ENCODE measurements at regions not wholly inside any gene's neighbourhood (a gene's known extent, or its start where the extent isn't known, plus 50 kb on each side); places are given as distances from the start of the nearest gene placed in this dataset.

DNA sequence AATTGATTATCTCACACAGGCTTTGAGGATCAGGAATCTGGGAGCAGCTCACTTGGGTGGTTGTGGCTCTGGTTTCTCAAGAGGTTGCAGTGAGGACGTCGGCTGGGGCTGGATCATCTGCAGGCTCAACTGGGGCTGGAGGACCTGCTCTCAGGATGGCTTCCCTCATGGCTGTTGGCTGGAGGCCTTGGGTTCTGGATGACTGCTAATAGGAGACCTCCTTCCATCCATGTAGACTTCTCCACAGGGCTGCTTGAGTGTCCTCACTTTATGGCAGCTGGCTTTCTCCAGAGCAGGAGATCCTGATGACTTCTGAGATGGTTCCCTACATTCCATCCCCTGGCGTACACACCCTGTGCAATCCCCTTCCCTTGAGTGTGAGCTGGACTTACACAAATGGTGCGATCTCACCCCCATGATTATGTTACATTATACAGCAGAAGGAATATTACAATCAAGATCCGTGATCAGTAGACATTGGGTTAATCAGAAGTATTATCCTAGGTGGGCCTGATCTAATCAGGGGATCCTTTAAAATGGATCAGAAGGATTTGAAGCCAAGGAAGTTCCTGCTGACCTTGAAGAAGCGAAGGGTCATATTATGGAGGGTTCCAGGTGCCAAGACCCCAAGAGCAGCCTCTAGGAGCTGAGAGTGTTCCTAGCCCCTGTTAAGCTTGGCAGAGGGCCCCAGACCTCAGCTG lies 122.2 kb downstream of the CXCL12 start:
- no peaks in the 10 kb centered on the region for H3K4me1 ChIP-seq (ENCODE audit: control insufficient read depth, insufficient read depth, low read length, poor library complexity, severe bottlenecking)
- Mint-ChIP-seq H3K27me3 (no peaks in the 10 kb centered on the region), H3K9me3 (peaks cover 0 to 10% (median 2%) of the 10 kb centered on the region in 7 donors), H3K36me3 (no peaks in the 10 kb centered on the region), H3K4me3 (no peak overlapping the region), H3K4me1 (no peaks in the 10 kb centered on the region), H3K27ac (no peak overlapping the region)
- no peaks in the 10 kb centered on the region for H3K27me3 ChIP-seq (ENCODE audit: control insufficient read depth, insufficient read depth, low read length)
- DNase-seq (no peak), ATAC-seq (ENCODE audit: low read depth in 2 of 2) (no peak)
- no peaks in the 10 kb centered on the region for H3K36me3 ChIP-seq (ENCODE audit: control insufficient read depth, insufficient read depth, low read length)
- H3K27ac ChIP-seq (ENCODE audit: insufficient read depth, low read length, poor library complexity, severe bottlenecking), result no peak overlapping the region
- H3K4me3 ChIP-seq (ENCODE audit: low read depth, low read length), result no peak overlapping the region
- no peaks in the 10 kb centered on the region for H3K9me3 ChIP-seq (ENCODE audit: control insufficient read depth in 2 of 2, low read length in 2 of 2)

GRCh38 chr10:44261710-44262455 lies 123.0 kb downstream of the CXCL12 start:
- Mint-ChIP-seq H3K4me1 (no peaks in the 10 kb centered on the region), H3K36me3 (no peaks in the 10 kb centered on the region), H3K4me3 (no peak overlapping the region), H3K27ac (no peak overlapping the region), H3K27me3 (no peaks in the 10 kb centered on the region), H3K9me3 (peaks cover 0 to 9% (median 2%) of the 10 kb centered on the region in 7 donors)
- H3K9me3 ChIP-seq (ENCODE audit: control insufficient read depth in 2 of 2, low read length in 2 of 2), result no peaks in the 10 kb centered on the region
- ATAC-seq (ENCODE audit: low read depth in 2 of 2) (no peak), DNase-seq (no peak)
- H3K4me1 ChIP-seq (ENCODE audit: control insufficient read depth, insufficient read depth, low read length, poor library complexity, severe bottlenecking), result no peaks in the 10 kb centered on the region
- no peak overlapping the region for H3K27ac ChIP-seq (ENCODE audit: insufficient read depth, low read length, poor library complexity, severe bottlenecking)
- H3K27me3 ChIP-seq (ENCODE audit: control insufficient read depth, insufficient read depth, low read length), result no peaks in the 10 kb centered on the region
- H3K4me3 ChIP-seq (ENCODE audit: low read depth, low read length), result no peak overlapping the region
- no peaks in the 10 kb centered on the region for H3K36me3 ChIP-seq (ENCODE audit: control insufficient read depth, insufficient read depth, low read length)

DNA sequence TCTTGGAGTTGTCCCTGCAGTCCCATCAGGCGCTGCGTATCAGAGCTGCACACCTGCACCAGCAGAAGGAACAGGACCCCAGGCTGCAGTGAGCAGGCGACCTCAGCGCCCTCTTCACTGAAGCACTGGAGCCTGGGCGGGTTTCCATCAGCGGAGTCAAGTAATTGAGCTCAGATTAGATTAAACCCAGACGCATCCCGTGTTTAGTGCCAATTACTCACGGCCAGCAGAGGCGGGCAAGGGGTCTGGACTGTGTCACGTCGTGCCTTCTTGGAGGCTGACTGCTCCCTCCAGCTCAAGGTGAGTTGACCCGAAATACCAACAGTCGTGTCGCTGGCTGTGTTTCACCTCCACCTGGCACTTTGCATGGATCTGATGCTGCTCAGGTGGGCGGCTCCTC lies 123.6 kb downstream of the CXCL12 start:
- Histone ChIP-seq H3K4me1 (ENCODE audit: control insufficient read depth, insufficient read depth, low read length, poor library complexity, severe bottlenecking) (no peaks in the 10 kb centered on the region), H3K4me3 (ENCODE audit: low read depth, low read length) (no peak overlapping the region), H3K9me3 (ENCODE audit: control insufficient read depth in 2 of 2, low read length in 2 of 2) (no peaks in the 10 kb centered on the region), H3K36me3 (ENCODE audit: control insufficient read depth, insufficient read depth, low read length) (no peaks in the 10 kb centered on the region), H3K27ac (ENCODE audit: insufficient read depth, low read length, poor library complexity, severe bottlenecking) (no peak overlapping the region), H3K27me3 (ENCODE audit: control insufficient read depth, insufficient read depth, low read length) (no peaks in the 10 kb centered on the region)
- Mint-ChIP-seq H3K27ac (no peak overlapping the region), H3K27me3 (no peaks in the 10 kb centered on the region), H3K4me3 (no peak overlapping the region), H3K36me3 (no peaks in the 10 kb centered on the region), H3K4me1 (no peaks in the 10 kb centered on the region), H3K9me3 (peaks cover 0 to 4% (median 0%) of the 10 kb centered on the region in 7 donors)
- DNase-seq (no peak), ATAC-seq (ENCODE audit: low read depth in 2 of 2) (no peak)

- Mint-ChIP-seq H3K27ac (no peak overlapping the region), H3K27me3 (no peaks in the 10 kb centered on the region), H3K36me3 (no peaks in the 10 kb centered on the region), H3K9me3 (peaks cover 0 to 4% (median 0%) of the 10 kb centered on the region in 7 donors), H3K4me3 (no peak overlapping the region), H3K4me1 (no peaks in the 10 kb centered on the region)
- ATAC-seq (ENCODE audit: low read depth in 2 of 2) (no peak), DNase-seq (no peak)
- H3K4me1 ChIP-seq (ENCODE audit: control insufficient read depth, insufficient read depth, low read length, poor library complexity, severe bottlenecking), result no peaks in the 10 kb centered on the region
- H3K9me3 ChIP-seq (ENCODE audit: control insufficient read depth in 2 of 2, low read length in 2 of 2), result no peaks in the 10 kb centered on the region
- H3K27ac ChIP-seq (ENCODE audit: insufficient read depth, low read length, poor library complexity, severe bottlenecking), result no peak overlapping the region
- no peaks in the 10 kb centered on the region for H3K27me3 ChIP-seq (ENCODE audit: control insufficient read depth, insufficient read depth, low read length)
- H3K36me3 ChIP-seq (ENCODE audit: control insufficient read depth, insufficient read depth, low read length), result no peaks in the 10 kb centered on the region
- no peak overlapping the region for H3K4me3 ChIP-seq (ENCODE audit: low read depth, low read length)
Observed at GRCh38 chr10:44260286-44260928, 124.5 kb downstream of the CXCL12 start.

- DNase-seq (no peak), ATAC-seq (ENCODE audit: low read depth in 2 of 2) (no peak)
- Mint-ChIP-seq H3K36me3 (no peaks in the 10 kb centered on the region), H3K27ac (no peak overlapping the region), H3K9me3 (peaks cover 0 to 4% (median 0%) of the 10 kb centered on the region in 7 donors), H3K4me1 (no peaks in the 10 kb centered on the region), H3K4me3 (no peak overlapping the region), H3K27me3 (no peaks in the 10 kb centered on the region)
- Histone ChIP-seq H3K4me1 (ENCODE audit: control insufficient read depth, insufficient read depth, low read length, poor library complexity, severe bottlenecking) (no peaks in the 10 kb centered on the region), H3K27me3 (ENCODE audit: control insufficient read depth, insufficient read depth, low read length) (no peaks in the 10 kb centered on the region), H3K4me3 (ENCODE audit: low read depth, low read length) (no peak overlapping the region), H3K36me3 (ENCODE audit: control insufficient read depth, insufficient read depth, low read length) (no peaks in the 10 kb centered on the region), H3K9me3 (ENCODE audit: control insufficient read depth in 2 of 2, low read length in 2 of 2) (no peaks in the 10 kb centered on the region), H3K27ac (ENCODE audit: insufficient read depth, low read length, poor library complexity, severe bottlenecking) (no peak overlapping the region)
Observed at GRCh38 chr10:44259090-44259874, 125.6 kb downstream of the CXCL12 start.

DNA sequence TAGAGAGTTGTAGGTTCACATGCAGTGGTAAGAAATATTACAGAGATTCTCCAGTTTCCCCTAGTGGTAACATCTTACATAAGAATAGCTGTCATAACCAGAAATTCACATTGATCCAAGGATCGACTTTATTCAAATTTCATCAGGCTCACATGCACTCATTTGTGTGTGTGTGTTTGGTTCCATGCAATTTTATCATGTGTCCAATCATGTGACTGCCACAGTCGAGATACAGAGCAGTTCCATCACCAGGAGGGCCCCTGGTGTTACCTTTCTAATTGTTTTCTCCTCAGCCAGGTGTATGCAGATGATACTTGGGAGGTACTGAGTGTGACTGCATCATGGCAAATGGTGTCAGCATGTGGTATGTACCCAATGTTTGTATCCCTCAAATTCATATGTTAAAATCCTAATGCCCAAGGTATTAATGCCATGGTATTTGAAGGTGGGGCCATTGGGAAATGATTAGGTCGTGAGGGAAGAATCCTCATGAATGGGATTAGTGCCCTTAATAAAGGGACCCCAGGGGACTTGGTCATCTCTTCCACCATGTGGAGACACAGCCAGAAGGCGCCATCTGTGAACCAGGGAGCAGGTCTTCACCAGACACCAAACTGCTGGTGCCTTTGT lies 126.3 kb downstream of the CXCL12 start:
- no peak overlapping the region for H3K27ac Mint-ChIP-seq
- Histone ChIP-seq H3K4me3 (ENCODE audit: low read depth, low read length) (no peak overlapping the region), H3K27ac (ENCODE audit: insufficient read depth, low read length, poor library complexity, severe bottlenecking) (no peak overlapping the region), H3K27me3 (ENCODE audit: control insufficient read depth, insufficient read depth, low read length) (no peaks in the 10 kb centered on the region), H3K4me1 (ENCODE audit: control insufficient read depth, insufficient read depth, low read length, poor library complexity, severe bottlenecking) (no peaks in the 10 kb centered on the region), H3K9me3 (ENCODE audit: control insufficient read depth in 2 of 2, low read length in 2 of 2) (no peaks in the 10 kb centered on the region), H3K36me3 (ENCODE audit: control insufficient read depth, insufficient read depth, low read length) (no peaks in the 10 kb centered on the region)
- no peaks in the 10 kb centered on the region for H3K36me3 Mint-ChIP-seq
- H3K4me3 Mint-ChIP-seq, result no peak overlapping the region
- H3K4me1 Mint-ChIP-seq, result no peaks in the 10 kb centered on the region
- peaks cover 0 to 4% (median 0%) of the 10 kb centered on the region in 7 donors for H3K9me3 Mint-ChIP-seq
- no peaks in the 10 kb centered on the region for H3K27me3 Mint-ChIP-seq
- no peak for DNase-seq
- no peak for ATAC-seq (ENCODE audit: low read depth in 2 of 2)

- no peak overlapping the region for H3K4me3 Mint-ChIP-seq
- Histone ChIP-seq H3K4me1 (ENCODE audit: control insufficient read depth, insufficient read depth, low read length, poor library complexity, severe bottlenecking) (no peaks in the 10 kb centered on the region), H3K27me3 (ENCODE audit: control insufficient read depth, insufficient read depth, low read length) (no peaks in the 10 kb centered on the region), H3K9me3 (ENCODE audit: control insufficient read depth in 2 of 2, low read length in 2 of 2) (no peaks in the 10 kb centered on the region), H3K27ac (ENCODE audit: insufficient read depth, low read length, poor library complexity, severe bottlenecking) (no peak overlapping the region), H3K36me3 (ENCODE audit: control insufficient read depth, insufficient read depth, low read length) (no peaks in the 10 kb centered on the region), H3K4me3 (ENCODE audit: low read depth, low read length) (no peak overlapping the region)
- no peak overlapping the region for H3K27ac Mint-ChIP-seq
- peaks cover 0 to 4% (median under 1%) of the 10 kb centered on the region in 7 donors for H3K9me3 Mint-ChIP-seq
- ATAC-seq (ENCODE audit: low read depth in 2 of 2) (no peak), DNase-seq (no peak)
- no peaks in the 10 kb centered on the region for H3K27me3 Mint-ChIP-seq
- H3K36me3 Mint-ChIP-seq, result no peaks in the 10 kb centered on the region
- H3K4me1 Mint-ChIP-seq, result no peaks in the 10 kb centered on the region
Observed at GRCh38 chr10:44258019-44258418, 126.9 kb downstream of the CXCL12 start.
